Cerebellar cortex (tissue), 1 donor: ENCODE measurements at regions not wholly inside any gene's neighbourhood (a gene's known extent, or its start where the extent isn't known, plus 50 kb on each side); places are given as distances from the start of the nearest gene placed in this dataset.

ENCODE experiments used
- DNase-seq: peaks from one replicate; pipeline ENCODE4 v3.0.0-alpha.2; 2015; ENCODE audit warnings: low spot score

DNA sequence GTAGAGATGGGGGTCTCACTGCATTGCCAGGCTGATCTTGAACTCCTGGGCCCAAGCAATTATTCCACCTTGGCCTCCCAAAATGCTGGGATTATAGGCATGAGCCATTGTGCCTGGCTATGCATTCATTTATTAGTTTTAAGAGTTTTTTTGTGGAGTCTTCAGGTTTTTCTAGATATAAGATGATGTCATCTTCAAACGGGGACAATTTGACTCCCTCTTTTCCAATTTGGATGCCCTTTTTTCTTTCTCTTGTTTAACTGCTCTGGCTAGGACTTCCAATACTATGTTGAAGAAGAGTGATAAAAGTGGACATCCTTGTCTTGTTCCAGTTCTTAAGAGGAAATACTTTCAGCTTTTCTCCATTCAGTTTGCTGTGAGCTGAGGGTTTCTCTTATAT lies 113.7 kb upstream of the PARD3B start:
- no peak for DNase-seq

- DNase-seq, result no peak
These were observed 113.1 kb upstream of the PARD3B start for GRCh38 chr2:204432196-204432595.

DNA sequence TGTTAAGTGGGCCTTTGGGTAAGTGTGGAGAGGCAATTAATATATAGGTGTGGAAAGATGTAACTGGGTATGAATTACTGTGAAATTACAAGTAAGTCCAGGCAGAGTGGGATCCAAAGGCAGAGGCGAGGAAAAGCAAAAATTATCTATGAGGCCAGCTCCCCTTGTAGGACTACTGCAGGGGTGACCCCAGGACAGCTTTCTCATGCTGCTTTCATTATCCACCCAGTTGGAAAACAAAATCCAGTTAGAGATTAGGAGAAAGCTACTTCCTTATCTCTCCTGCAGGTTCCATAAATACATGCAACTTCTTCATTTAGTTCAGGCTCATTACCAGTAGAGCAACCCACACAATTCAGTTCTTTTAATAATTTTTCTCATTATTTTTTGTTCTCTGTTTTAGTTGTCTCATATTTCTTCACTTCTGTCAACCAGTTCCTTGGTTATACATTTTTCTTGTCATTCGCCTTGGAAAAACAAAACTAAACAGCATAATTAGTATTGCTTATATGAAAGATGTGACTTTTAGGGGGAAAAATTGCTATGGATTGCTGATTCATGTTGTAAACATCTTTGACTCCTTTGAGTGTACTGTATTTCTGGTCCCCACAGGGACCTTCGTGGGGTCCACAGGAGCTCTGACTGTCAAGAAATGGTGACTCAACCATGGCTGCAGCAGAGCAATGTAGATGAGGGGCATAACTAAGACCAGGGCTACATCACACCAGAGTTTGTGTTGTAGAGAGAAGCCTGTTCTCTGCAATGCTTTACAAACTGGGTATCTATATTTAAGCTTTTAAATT lies 110.4 kb upstream of the PARD3B start:
- DNase-seq, result no peak

GRCh38 chr2:204436230-204436629 lies 109.0 kb upstream of the PARD3B start:
- no peak for DNase-seq

- DNase-seq, result no peak
These were observed 107.9 kb upstream of the PARD3B start for GRCh38 chr2:204437408-204437807.

GRCh38 chr2:204437815-204438756 lies 107.2 kb upstream of the PARD3B start:
- no peak for DNase-seq

DNA sequence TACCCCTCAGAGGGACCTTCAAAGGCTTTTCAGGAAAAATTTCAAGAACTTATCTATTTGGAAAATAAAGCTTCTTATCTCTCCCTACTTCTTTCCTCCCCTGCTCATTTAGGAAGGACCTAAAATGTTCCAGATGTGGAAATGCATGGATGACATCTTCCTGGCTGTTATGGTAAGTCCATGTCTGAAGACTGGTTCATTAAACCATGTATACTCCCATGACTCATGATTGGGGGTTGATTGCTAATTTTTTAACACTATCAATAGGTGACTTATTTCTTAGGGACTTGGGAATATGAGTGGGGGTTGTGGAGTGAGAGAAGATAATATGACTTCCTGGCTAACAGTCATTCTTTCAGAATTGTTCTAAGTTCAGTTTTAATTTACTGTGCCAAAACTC lies 104.0 kb upstream of the PARD3B start:
- no peak for DNase-seq

DNA sequence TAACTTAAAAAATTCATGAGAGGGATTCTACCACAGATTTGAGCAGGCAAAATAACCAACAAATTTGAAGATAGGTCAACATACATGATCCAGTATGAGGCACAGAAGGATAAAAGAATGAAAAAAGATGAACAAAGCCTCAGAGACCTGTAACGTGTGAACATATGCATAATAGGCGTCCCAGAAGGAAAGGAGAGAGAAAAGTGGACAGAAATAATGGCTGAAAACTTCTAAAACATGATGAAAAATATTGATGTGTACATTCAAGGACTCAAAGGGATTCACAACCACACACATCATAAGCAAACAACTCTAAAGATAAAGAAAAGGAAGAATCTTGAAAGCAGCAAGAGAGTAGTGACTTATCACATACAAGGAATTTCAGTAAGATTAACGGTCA lies 100.1 kb upstream of the PARD3B start:
- DNase-seq, result no peak

- no peak for DNase-seq
These were observed 97.6 kb upstream of the PARD3B start for GRCh38 chr2:204447722-204448121.

GRCh38 chr2:204449977-204450376 lies 95.3 kb upstream of the PARD3B start:
- no peak for DNase-seq

GRCh38 chr2:204451766-204452165 lies 93.5 kb upstream of the PARD3B start:
- no peak for DNase-seq

GRCh38 chr2:204452464-204453023 lies 92.7 kb upstream of the PARD3B start:
- DNase-seq, result peak; percentile 25

DNA sequence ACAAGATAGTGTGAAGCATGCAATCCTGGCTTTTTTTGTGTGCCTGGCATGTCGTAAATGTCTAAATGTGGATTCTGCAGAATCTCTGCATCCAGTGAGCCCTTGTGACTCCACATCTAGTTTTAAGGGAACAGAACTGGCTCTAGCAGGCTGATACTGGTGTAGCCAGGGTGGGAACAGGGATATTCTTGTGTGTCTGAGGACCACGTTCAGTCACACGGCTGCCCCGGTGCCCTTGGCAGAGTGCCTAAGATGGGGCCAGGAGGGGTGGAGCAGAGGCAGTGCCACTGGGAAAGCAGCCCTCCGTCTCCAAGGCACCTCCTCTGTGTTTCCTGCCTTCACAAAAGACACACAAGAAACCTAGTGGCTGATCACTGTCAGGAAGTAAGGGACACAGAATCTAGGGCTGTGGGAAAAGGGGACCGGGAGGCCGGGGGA lies 91.5 kb upstream of the PARD3B start:
- no peak for DNase-seq

GRCh38 chr2:204454672-204455380 lies 90.4 kb upstream of the PARD3B start:
- no peak for DNase-seq

DNA sequence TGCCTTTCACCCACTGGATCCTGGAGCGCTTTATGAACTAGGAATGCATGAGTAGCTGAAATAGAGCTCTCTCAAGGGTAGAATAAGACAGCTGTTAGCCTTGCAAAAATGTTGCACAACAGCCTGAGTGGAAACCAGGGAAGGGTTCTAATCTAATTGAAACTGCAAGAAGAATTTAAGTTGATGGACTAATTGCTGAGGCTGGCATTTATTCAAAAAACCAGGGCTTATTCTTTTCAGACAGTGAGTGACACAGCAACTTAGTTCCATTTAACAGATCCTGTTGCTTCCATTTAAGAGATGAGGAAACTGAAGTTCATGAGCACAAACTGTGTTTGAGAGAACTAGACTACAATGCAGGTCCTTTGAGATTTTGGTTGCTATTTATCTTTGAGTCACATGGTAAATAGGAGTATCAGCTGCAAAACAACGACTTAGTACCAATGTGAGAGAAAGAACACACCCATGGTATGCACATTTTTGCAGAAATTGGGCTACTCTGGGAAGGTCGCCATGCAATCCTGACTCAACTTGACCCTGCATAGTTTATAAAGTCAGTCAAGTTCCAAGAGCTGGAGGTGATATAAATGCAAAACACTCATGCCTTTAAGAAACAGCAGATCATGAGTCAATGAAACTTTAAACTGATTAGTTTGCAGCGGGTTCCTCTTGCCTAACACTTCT lies 76.4 kb upstream of the PARD3B start:
- no peak for DNase-seq

GRCh38 chr2:204470178-204470620 lies 75.1 kb upstream of the PARD3B start:
- no peak for DNase-seq

DNA sequence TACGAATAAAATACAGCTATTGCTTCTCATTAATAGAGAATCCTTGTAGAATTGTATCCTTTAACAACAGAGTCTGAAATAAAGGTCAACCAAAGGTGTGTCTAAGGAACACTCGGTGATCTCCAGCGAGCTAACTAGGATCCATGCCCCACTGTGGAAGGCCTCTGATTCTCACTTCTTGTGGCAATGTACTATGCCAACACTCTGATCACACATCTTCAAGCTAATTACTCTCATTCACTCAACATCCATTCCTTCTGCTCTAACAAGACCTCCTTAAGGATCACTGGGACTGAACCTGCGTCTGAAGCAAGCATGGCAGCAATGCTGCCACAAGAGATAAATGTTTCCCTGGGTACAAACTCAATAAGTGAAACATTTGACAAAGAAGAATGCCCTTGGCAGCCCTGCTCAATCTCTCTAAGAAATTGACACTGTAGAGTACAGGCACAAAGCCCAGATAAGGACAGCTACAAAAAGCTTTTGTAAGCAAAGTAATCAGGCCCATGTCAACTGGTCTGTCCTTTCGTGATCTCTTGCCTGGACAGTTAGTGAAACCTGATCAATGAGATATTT lies 74.6 kb upstream of the PARD3B start:
- no peak for DNase-seq

DNA sequence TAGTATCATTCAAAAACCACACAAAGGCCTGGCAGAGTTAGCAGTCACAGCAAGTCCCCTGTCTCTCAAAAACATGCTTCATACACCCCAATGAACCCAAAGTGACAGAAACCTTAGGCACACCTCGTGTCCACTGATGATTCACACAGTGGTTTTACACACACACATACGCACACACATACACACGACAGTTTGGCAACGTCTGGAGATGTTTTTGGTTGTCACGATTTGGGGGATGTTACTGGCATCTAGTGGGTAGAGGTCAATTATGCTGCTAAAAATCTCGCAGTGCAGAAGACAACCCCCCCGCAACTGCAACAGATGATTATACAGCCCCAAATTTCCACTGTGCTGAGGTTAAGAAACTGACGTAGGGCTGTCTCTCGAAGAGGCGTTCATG lies 72.9 kb upstream of the PARD3B start:
- no peak for DNase-seq

DNA sequence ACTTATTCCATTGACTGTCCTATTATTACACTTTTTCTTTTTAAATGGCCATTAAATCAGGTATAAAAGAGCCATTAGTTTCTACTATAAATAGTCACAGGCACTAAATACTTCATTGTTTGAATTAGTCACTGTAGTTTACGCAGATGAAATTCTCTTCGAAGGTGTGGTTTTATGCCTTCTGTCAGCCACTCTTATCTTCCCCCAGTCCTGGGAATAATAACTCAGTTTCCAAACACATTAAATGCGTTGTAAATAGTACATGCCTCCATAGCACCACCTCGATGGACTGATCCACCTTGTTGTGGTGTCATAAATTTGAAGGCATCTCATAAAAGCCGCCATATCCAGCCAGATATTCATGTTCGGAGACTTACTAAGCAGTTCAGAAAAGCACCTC lies 72.1 kb upstream of the PARD3B start:
- no peak for DNase-seq

DNA sequence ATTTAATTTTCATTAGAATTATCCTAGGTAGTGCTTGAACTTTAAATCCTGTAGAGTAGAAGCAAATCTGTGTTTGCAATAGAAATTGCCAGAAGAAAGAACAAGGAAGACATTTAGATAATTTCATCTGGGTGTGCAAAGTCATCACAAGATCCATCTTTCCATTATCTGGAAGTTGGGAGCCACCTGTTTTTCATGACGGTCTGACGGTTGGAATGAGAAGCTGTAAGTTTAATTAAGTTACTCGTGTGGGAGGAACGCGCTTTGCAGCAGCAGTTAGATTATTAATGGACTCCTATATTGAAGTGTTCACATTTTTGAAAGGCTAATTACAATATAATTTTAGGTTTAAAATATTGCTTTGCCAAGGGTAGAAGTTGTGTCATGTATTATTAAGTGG lies 69.9 kb upstream of the PARD3B start:
- DNase-seq, result no peak

DNA sequence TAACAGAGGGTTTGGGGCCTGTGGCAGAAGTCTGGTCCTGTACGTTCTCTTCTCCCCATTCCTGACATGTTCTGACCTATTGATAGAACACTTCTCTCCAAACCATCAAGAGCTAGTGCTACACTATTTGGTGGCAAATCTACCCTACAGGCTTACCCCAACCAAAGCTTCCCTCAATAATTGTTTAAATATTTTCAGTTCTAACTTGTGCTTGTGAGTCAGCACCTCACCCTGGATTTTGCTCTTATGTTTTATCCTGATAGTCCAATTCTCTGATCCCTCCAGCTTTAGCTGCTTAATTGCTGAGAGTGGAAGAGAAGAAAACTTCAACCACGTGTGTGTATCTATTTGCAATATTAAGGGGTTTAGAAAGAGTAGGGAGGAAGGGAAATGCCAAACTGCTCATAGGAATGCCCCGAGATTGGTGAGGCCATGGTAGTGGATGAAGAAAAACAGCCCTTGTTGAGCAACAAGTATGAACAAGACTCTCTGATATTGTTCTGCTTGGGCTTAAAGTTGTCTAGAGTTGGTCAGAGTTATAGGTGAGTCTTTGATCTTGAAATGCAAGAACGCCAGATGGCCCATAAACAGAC lies 67.8 kb upstream of the PARD3B start:
- DNase-seq, result no peak
